OCI-LY7 (cell line): ENCODE measurements at regions not wholly inside any gene's neighbourhood (a gene's known extent, or its start where the extent isn't known, plus 50 kb on each side); places are given as distances from the start of the nearest gene placed in this dataset.

Experiments used
- BruUV-seq: library from RNA; stranded (reverse); fragments of 400-500 nt; replicated peaks from 2 replicates; lab custom pipeline; 2021; lab: Mats Ljungman, UMichigan
- CTCF ChIA-PET: fragments of 300-600 bp; sonication (Branson Sonifier 250); formaldehyde crosslinking; loops from one replicate; lab custom pipeline; 2022; ENCODE audit warnings: antibody characterized with exemption; ENCODE audit not compliant: unreplicated experiment; lab: Charles Lee
- POLR2A ChIA-PET: fragments of 300-600 bp; sonication (Branson Sonifier 250); formaldehyde crosslinking; loops from one replicate; lab custom pipeline; 2022; ENCODE audit warnings: antibody characterized with exemption; lab: Charles Lee
- DNase-seq: peaks from one replicate; pipeline ENCODE4 v3.0.0-alpha.2; 2015; ENCODE audit warnings: low spot score
- H2AFZ ChIP-seq: fragments of 200-600 bp; sonication (generic), shearing (Covaris generic); 2 replicates; pipeline ENCODE4 v1.6.1; 2014; ENCODE audit warnings: mild to moderate bottlenecking, antibody characterized with exemption, low read length, moderate library complexity
- H3K27ac ChIP-seq: fragments of 200-600 bp; sonication (generic); 2 replicates; pipeline ENCODE4 v1.5.1; 2014; ENCODE audit warnings: mixed run types, low read depth, mild to moderate bottlenecking, moderate library complexity, low read length, inconsistent platforms; ENCODE audit not compliant: poor library complexity, severe bottlenecking
- H3K36me3 ChIP-seq: fragments of 200-600 bp; sonication (generic); 2 replicates; pipeline ENCODE4 v1.6.1; 2014; ENCODE audit warnings: mild to moderate bottlenecking, antibody characterized with exemption, low read length, moderate library complexity, mixed read lengths; ENCODE audit not compliant: insufficient read depth
- H3K4me1 ChIP-seq: fragments of 200-600 bp; sonication (generic); 2 replicates; pipeline ENCODE4 v1.5.1; 2014; ENCODE audit warnings: mild to moderate bottlenecking, low read length; ENCODE audit not compliant: insufficient read depth, poor library complexity, severe bottlenecking
- H3K4me2 ChIP-seq: fragments of 200-600 bp; sonication (generic); 2 replicates; pipeline ENCODE4 v1.6.1; 2014; ENCODE audit warnings: mild to moderate bottlenecking, low read length
- H3K4me3 ChIP-seq: fragments of 200-600 bp; sonication (generic); 2 replicates; pipeline ENCODE4 v1.5.1; 2014; ENCODE audit warnings: mild to moderate bottlenecking, low read depth, low read length; ENCODE audit not compliant: poor library complexity, severe bottlenecking
- H3K79me2 ChIP-seq: fragments of 200-600 bp; sonication (generic); 2 replicates; pipeline ENCODE4 v1.6.1; 2016; ENCODE audit warnings: low read depth, mild to moderate bottlenecking, low read length, moderate library complexity, mixed read lengths; ENCODE audit not compliant: insufficient read depth
- H3K9me2 ChIP-seq: fragments of 200-600 bp; sonication (generic); 2 replicates; pipeline ENCODE4 v1.6.1; 2016; ENCODE audit warnings: mild to moderate bottlenecking, low read length, mixed read lengths; ENCODE audit not compliant: insufficient read depth
- H3K9me3 ChIP-seq: fragments of 200-600 bp; sonication (generic); 2 replicates; pipeline ENCODE4 v1.6.1; 2014; ENCODE audit warnings: mild to moderate bottlenecking, mixed run types, low read length, mixed read lengths
- H4K20me1 ChIP-seq: fragments of 200-600 bp; sonication (generic); 2 replicates; pipeline ENCODE4 v1.6.1; 2014; ENCODE audit warnings: mild to moderate bottlenecking, antibody characterized with exemption, low read length, moderate library complexity, mixed read lengths; ENCODE audit not compliant: insufficient read depth
- CTCF ChIP-seq: fragments of 200-600 bp; sonication (generic); conservative IDR thresholded peaks from 2 replicates; pipeline ENCODE4 v1.5.1; 2014; ENCODE audit warnings: mild to moderate bottlenecking, antibody characterized with exemption, low read length, moderate library complexity, mixed read lengths
- EZH2phosphoT487 ChIP-seq: fragments of 200-600 bp; sonication (generic); IDR thresholded peaks from 2 replicates; pipeline ENCODE4 v1.6.1; 2018; ENCODE audit warnings: low read depth, borderline replicate concordance, mild to moderate bottlenecking, mixed run types, antibody characterized with exemption, low read length, moderate library complexity, mixed read lengths
- intact Hi-C: fragments of 100-400 bp; cut with micrococcal nuclease; formaldehyde crosslinking; loops from one replicate; pipeline ENCODE4 v1.10.0; 2022; ENCODE audit not compliant: unreplicated experiment

DNA sequence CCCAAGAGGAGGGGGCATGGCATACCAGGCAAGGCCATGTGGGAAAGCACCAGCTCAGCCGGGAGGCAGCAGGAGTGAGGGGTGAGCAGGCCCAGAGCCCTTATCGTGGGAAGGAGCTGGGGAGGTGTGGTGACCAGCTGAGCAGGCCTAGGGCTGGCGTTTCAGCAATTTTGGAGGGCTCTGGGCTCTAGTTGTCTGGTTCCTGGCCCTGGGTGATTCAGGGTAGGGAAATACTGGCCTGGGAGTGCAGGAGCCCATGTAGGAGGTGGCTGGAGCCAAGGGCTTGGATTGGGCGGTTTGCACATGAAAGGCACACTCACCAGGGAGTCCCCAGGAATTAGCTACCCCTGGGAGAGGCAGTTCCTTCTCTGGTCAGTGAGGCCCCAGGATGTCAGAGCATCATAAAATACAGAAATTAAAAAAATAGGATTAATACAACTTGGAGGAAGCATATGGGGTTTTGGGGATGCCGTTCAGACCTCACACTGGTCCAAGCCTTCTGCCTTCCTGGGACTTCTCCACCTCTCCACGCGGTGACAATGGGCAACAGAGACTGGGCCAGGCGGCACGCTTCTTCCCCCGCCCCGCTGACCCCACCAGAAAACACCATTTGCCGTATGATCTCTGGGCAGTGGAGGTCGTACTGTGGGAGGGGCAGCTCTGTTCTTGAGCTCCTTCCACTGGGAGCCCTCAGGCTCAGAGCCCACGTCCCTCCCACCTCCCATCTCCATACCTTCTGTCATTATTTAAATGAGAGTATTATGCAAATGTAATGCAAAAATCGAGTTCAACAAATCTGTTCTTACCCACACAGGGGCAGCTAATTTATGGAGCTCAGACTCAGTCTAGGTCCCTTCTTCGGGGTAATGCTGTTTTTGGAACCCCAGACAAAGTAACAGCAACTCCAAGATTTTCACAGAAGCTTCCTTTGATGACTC is 133.0 kb upstream of the FAM20C start:
- Histone ChIP-seq H3K9me3 (no peaks in the 10 kb centered on the region), H3K27ac (no peak overlapping the region), H3K4me1 (no peaks in the 10 kb centered on the region), H3K79me2 (no peaks in the 10 kb centered on the region), H3K9me2 (no peaks in the 10 kb centered on the region), H3K4me2 (no peak overlapping the region), H3K4me3 (no peak overlapping the region), H2AFZ (no peak overlapping the region), H3K36me3 (no peaks in the 10 kb centered on the region), H4K20me1 (no peaks in the 10 kb centered on the region)
- TF ChIP-seq EZH2phosphoT487 (no peak), CTCF (no peak)
- ChIA-PET CTCF (no interaction called here), POLR2A (no interaction called here)
- BruUV-seq: no TSS peak
- intact Hi-C loops: no loop called here
- no peak for DNase-seq

- Histone ChIP-seq H3K79me2 (no peaks in the 10 kb centered on the region), H2AFZ (no peak overlapping the region), H4K20me1 (no peaks in the 10 kb centered on the region), H3K36me3 (no peaks in the 10 kb centered on the region), H3K27ac (no peak overlapping the region), H3K4me3 (no peak overlapping the region), H3K4me1 (no peaks in the 10 kb centered on the region), H3K9me3 (no peaks in the 10 kb centered on the region), H3K4me2 (no peak overlapping the region), H3K9me2 (no peaks in the 10 kb centered on the region)
- ChIA-PET CTCF (no interaction called here), POLR2A (no interaction called here)
- intact Hi-C loops: no loop called here
- no TSS peak for BruUV-seq
- no peak for DNase-seq
- TF ChIP-seq EZH2phosphoT487 (no peak), CTCF (no peak)
Measured at GRCh38 chr7:60017-60675, 132.2 kb upstream of the FAM20C start.

- Histone ChIP-seq H3K79me2 (no peaks in the 10 kb centered on the region), H3K4me2 (no peak overlapping the region), H3K9me2 (no peaks in the 10 kb centered on the region), H4K20me1 (no peaks in the 10 kb centered on the region), H2AFZ (no peak overlapping the region), H3K27ac (no peak overlapping the region), H3K36me3 (no peaks in the 10 kb centered on the region), H3K4me3 (no peak overlapping the region), H3K9me3 (no peaks in the 10 kb centered on the region), H3K4me1 (no peaks in the 10 kb centered on the region)
- BruUV-seq: no TSS peak
- intact Hi-C loops: no loop called here
- ChIA-PET POLR2A (no interaction called here), CTCF (no interaction called here)
- TF ChIP-seq EZH2phosphoT487: no peak
- TF ChIP-seq CTCF: no peak
- DNase-seq: no peak
Measured at GRCh38 chr7:60706-61105, 131.7 kb upstream of the FAM20C start.
